HL-60 (cell line): ENCODE measurements at regions not wholly inside any gene's neighbourhood (a gene's known extent, or its start where the extent isn't known, plus 50 kb on each side); places are given as distances from the start of the nearest gene placed in this dataset.

Experiments used
- DNase-seq, 2 experiments: peaks; one replicate each; pipeline ENCODE4 v3.0.0-alpha.2; 2010 to 2020; ENCODE audit warnings: low read depth in 1 of 2, low spot score in 1 of 2
- H3K27ac ChIP-seq: fragments of 250-450 bp; sonication (Bioruptor Pico); replicated peaks from 2 replicates; pipeline ENCODE4 v1.5.1; 2020; ENCODE audit warnings: mild to moderate bottlenecking, moderate library complexity
- H3K27me3 ChIP-seq: fragments of 250-450 bp; sonication (Bioruptor Pico); 2 replicates; pipeline ENCODE4 v1.5.1; 2021; ENCODE audit warnings: mild to moderate bottlenecking, moderate library complexity; ENCODE audit not compliant: insufficient read depth, poor library complexity, severe bottlenecking
- H3K4me3 ChIP-seq: replicated peaks from 2 replicates; pipeline ENCODE4 v1.5.1; 2011; ENCODE audit warnings: mild to moderate bottlenecking, control low read depth, low read length; ENCODE audit not compliant: insufficient read depth
- GABPA ChIP-seq: IDR thresholded peaks from 2 replicates; pipeline ENCODE4 v1.6.1; 2012; ENCODE audit warnings: low read depth
- POLR2AphosphoS5 ChIP-seq: IDR thresholded peaks from 2 replicates; pipeline ENCODE4 v1.6.1; 2012; ENCODE audit warnings: low read depth
- SPI1 ChIP-seq: IDR thresholded peaks from 2 replicates; pipeline ENCODE4 v1.6.1; 2012; ENCODE audit warnings: low read depth, mild to moderate bottlenecking, borderline replicate concordance
- TF ChIP-seq, protein P1 (sequence below): IDR thresholded peaks from 2 replicates; pipeline ENCODE4 v1.6.1; 2012; ENCODE audit warnings: low read depth; ENCODE audit not compliant: insufficient replicate concordance
- TF ChIP-seq, protein P2 (sequence below): IDR thresholded peaks from one replicate; pipeline ENCODE4 v1.5.1; 2011; ENCODE audit warnings: low read length, control low read depth, inconsistent platforms; ENCODE audit not compliant: insufficient read depth

DNA sequence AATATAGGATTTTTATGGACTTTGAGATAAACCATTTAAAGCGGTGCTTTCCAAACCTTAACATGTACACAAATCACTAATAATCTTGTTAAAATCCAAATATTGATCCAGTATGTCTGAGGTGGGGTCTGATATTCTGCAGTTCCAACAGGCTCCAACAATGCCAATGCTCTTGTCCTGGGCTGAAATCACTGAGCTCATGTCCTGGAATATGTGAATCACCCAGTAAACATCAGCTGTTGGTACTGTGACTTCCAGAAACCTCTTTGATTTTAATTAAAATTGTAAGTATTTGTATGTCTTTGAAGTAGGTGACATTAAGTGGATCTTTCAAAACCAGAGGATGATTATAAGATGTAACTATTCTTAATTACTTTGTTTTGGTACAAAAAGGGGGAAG, 52.8 kb upstream of the CAST start:
- TF ChIP-seq POLR2AphosphoS5 (no peak), GABPA (no peak), SPI1 (no peak)
- TF ChIP-seq, protein P1, sequence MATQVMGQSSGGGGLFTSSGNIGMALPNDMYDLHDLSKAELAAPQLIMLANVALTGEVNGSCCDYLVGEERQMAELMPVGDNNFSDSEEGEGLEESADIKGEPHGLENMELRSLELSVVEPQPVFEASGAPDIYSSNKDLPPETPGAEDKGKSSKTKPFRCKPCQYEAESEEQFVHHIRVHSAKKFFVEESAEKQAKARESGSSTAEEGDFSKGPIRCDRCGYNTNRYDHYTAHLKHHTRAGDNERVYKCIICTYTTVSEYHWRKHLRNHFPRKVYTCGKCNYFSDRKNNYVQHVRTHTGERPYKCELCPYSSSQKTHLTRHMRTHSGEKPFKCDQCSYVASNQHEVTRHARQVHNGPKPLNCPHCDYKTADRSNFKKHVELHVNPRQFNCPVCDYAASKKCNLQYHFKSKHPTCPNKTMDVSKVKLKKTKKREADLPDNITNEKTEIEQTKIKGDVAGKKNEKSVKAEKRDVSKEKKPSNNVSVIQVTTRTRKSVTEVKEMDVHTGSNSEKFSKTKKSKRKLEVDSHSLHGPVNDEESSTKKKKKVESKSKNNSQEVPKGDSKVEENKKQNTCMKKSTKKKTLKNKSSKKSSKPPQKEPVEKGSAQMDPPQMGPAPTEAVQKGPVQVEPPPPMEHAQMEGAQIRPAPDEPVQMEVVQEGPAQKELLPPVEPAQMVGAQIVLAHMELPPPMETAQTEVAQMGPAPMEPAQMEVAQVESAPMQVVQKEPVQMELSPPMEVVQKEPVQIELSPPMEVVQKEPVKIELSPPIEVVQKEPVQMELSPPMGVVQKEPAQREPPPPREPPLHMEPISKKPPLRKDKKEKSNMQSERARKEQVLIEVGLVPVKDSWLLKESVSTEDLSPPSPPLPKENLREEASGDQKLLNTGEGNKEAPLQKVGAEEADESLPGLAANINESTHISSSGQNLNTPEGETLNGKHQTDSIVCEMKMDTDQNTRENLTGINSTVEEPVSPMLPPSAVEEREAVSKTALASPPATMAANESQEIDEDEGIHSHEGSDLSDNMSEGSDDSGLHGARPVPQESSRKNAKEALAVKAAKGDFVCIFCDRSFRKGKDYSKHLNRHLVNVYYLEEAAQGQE = no peak
- TF ChIP-seq, protein P2, sequence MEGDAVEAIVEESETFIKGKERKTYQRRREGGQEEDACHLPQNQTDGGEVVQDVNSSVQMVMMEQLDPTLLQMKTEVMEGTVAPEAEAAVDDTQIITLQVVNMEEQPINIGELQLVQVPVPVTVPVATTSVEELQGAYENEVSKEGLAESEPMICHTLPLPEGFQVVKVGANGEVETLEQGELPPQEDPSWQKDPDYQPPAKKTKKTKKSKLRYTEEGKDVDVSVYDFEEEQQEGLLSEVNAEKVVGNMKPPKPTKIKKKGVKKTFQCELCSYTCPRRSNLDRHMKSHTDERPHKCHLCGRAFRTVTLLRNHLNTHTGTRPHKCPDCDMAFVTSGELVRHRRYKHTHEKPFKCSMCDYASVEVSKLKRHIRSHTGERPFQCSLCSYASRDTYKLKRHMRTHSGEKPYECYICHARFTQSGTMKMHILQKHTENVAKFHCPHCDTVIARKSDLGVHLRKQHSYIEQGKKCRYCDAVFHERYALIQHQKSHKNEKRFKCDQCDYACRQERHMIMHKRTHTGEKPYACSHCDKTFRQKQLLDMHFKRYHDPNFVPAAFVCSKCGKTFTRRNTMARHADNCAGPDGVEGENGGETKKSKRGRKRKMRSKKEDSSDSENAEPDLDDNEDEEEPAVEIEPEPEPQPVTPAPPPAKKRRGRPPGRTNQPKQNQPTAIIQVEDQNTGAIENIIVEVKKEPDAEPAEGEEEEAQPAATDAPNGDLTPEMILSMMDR = no peak
- Histone ChIP-seq H3K27me3 (no peaks in the 10 kb centered on the region), H3K27ac (no peak overlapping the region), H3K4me3 (no peak overlapping the region)
- DNase-seq = no peak

DNA sequence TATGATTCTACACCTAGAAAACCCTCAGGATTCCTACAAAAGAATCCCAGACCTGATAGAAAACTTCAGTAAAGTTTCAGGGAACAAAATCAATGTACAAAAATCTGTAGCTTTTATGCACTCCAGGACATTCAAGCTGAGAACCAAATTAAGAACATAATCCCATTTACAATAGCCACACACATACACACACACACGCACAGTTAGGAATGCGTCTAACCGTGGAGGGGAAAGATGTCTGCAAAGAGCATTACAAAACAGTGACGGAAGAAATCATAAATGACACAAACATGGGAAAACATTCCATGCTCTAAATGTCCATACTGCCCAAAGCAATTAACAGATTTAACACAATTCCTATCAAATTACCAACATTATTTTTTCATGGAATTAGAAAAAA, 51.4 kb upstream of the CAST start:
- Histone ChIP-seq H3K27me3 (no peaks in the 10 kb centered on the region), H3K4me3 (no peak overlapping the region), H3K27ac (no peak overlapping the region)
- no peak for DNase-seq
- TF ChIP-seq POLR2AphosphoS5 (no peak), SPI1 (no peak), GABPA (no peak)
- TF ChIP-seq, protein P1 = no peak
- TF ChIP-seq, protein P2 = no peak

DNA sequence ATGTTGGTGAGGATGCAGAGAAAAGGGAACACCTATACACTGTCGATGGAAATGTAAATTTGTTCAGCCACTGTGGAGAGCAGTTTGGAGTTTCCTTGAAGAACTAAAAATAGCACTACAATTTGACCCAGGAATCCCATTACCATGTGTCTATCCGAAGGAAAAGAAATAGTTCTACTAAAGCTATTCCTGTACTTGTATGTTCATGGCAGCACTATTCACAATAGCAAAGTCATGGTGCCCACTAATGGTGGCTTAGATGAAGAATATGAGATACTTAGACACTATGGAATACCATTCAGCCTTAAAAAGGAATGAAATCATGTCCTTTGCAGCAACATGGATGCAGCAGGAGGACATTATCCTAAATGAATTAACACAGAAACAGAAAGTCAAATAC, 50.2 kb upstream of the CAST start:
- Histone ChIP-seq H3K27me3 (no peaks in the 10 kb centered on the region), H3K4me3 (no peak overlapping the region), H3K27ac (no peak overlapping the region)
- DNase-seq = no peak
- TF ChIP-seq POLR2AphosphoS5 = no peak
- TF ChIP-seq, protein P1 = no peak
- no peak for TF ChIP-seq SPI1
- TF ChIP-seq GABPA = no peak
- TF ChIP-seq, protein P2 = no peak
